MM.1S (cell line): ENCODE measurements at regions not wholly inside any gene's neighbourhood (a gene's known extent, or its start where the extent isn't known, plus 50 kb on each side); places are given as distances from the start of the nearest gene placed in this dataset.

Source experiments
- EZH2phosphoT487 ChIP-seq: fragments of 300-600 bp; sonication (generic); IDR thresholded peaks from 2 replicates; pipeline ENCODE4 v1.6.1; 2018; ENCODE audit warnings: antibody characterized with exemption, low read length
- TF ChIP-seq, protein P1 (sequence below): fragments of 300-600 bp; sonication (generic); IDR thresholded peaks from 2 replicates; pipeline ENCODE4 v1.5.1; 2016; ENCODE audit warnings: antibody characterized with exemption, low read length, mixed read lengths

GRCh38 chr9:86521977-86522376 is 167.8 kb upstream of the TUT7 start:
- TF ChIP-seq, protein P1, sequence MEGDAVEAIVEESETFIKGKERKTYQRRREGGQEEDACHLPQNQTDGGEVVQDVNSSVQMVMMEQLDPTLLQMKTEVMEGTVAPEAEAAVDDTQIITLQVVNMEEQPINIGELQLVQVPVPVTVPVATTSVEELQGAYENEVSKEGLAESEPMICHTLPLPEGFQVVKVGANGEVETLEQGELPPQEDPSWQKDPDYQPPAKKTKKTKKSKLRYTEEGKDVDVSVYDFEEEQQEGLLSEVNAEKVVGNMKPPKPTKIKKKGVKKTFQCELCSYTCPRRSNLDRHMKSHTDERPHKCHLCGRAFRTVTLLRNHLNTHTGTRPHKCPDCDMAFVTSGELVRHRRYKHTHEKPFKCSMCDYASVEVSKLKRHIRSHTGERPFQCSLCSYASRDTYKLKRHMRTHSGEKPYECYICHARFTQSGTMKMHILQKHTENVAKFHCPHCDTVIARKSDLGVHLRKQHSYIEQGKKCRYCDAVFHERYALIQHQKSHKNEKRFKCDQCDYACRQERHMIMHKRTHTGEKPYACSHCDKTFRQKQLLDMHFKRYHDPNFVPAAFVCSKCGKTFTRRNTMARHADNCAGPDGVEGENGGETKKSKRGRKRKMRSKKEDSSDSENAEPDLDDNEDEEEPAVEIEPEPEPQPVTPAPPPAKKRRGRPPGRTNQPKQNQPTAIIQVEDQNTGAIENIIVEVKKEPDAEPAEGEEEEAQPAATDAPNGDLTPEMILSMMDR = no peak
- TF ChIP-seq EZH2phosphoT487 = no peak
